K562 (cell line): ENCODE measurements at regions not wholly inside any gene's neighbourhood (a gene's known extent, or its start where the extent isn't known, plus 50 kb on each side); places are given as distances from the start of the nearest gene placed in this dataset.

ENCODE experiments used
- CHD7 ChIP-seq: fragments of 200-600 bp; sonication (generic); IDR thresholded peaks from one replicate; pipeline ENCODE4 v1.6.1; 2012; ENCODE audit warnings: mild to moderate bottlenecking, low read depth, low read length, inconsistent platforms

GRCh38 chr3:26915208-26915607 is 292.6 kb downstream of the LRRC3B start (continued):
- no peak for TF ChIP-seq CHD7
- TF ChIP-seq, all 486 proteins: peak for 0
